Esophagus muscularis mucosa (tissue), 4 donors: ENCODE measurements at regions not wholly inside any gene's neighbourhood (a gene's known extent, or its start where the extent isn't known, plus 50 kb on each side); places are given as distances from the start of the nearest gene placed in this dataset.

Source experiments
- DNase-seq: peaks from one replicate; pipeline ENCODE4 v3.0.0-alpha.2; 2017; ENCODE audit errors: extremely low spot score
- H3K27ac ChIP-seq, 4 donors: fragments of 200-600 bp; sonication (generic); replicated peaks in 1 of 4; 1 replicate in 3 of 4; 2 replicates in 1 of 4; pipeline ENCODE4 v1.5.1; 2016 to 2019; ENCODE audit warnings: mild to moderate bottlenecking in 1 of 4
- H3K27me3 ChIP-seq, 4 donors: fragments of 200-600 bp; sonication (generic); one replicate each; pipeline versions ENCODE4 v1.5.1 to v1.6.0; 2016 to 2019
- H3K36me3 ChIP-seq, 4 donors: fragments of 200-600 bp; sonication (generic); one replicate each; pipeline ENCODE4 v1.5.1; 2016 to 2019
- H3K4me1 ChIP-seq, 4 donors: fragments of 200-600 bp; sonication (generic); one replicate each; pipeline ENCODE4 v1.5.1; 2016 to 2019
- H3K4me3 ChIP-seq, 4 donors: fragments of 200-600 bp; sonication (generic); 1 replicate in 2 of 4; 2 replicates in 2 of 4; pipeline ENCODE4 v1.5.1; 2016 to 2019; ENCODE audit warnings: mild to moderate bottlenecking in 4 of 4, moderate library complexity in 1 of 4
- H3K9me3 ChIP-seq, 4 donors: fragments of 200-600 bp; sonication (generic); 1 replicate in 3 of 4; 2 replicates in 1 of 4; pipeline ENCODE4 v1.5.1; 2016 to 2019
- EP300 ChIP-seq: sonication (generic); formaldehyde crosslinking; IDR thresholded peaks from one replicate; pipeline ENCODE4 v1.6.1; 2017; ENCODE audit warnings: antibody characterized with exemption
- POLR2A ChIP-seq: fragments of 450-650 bp; IDR thresholded peaks from one replicate; pipeline ENCODE4 v1.6.1; 2017; ENCODE audit warnings: antibody characterized with exemption, moderate library complexity, mild to moderate bottlenecking, low read depth
- POLR2AphosphoS5 ChIP-seq, 2 donors: sonication (generic); formaldehyde crosslinking; IDR thresholded peaks; one replicate each; pipeline ENCODE4 v1.6.1; 2017; ENCODE audit warnings: antibody characterized with exemption in 2 of 2
- WGBS: methylation state at CpG from one replicate; pipeline ENCODE4 v1.1.5; 2018; 5-methylcytosine and 5-hydroxymethylcytosine counted together
- intact Hi-C: fragments of 100-400 bp; cut with DNase I; formaldehyde crosslinking; loops from one replicate; pipeline ENCODE4 v1.15.1; 2023
- TF ChIP-seq, protein P1 (sequence below), 3 experiments: fragments of 200-600 bp in 2 of 3; fragments of 450-650 bp in 1 of 3; sonication (generic) in 2 of 3; IDR thresholded peaks; one replicate each; pipeline ENCODE4 v1.5.1; 2017 to 2019; ENCODE audit warnings: antibody characterized with exemption in 3 of 3, mild to moderate bottlenecking in 2 of 3, moderate library complexity in 1 of 3

DNA sequence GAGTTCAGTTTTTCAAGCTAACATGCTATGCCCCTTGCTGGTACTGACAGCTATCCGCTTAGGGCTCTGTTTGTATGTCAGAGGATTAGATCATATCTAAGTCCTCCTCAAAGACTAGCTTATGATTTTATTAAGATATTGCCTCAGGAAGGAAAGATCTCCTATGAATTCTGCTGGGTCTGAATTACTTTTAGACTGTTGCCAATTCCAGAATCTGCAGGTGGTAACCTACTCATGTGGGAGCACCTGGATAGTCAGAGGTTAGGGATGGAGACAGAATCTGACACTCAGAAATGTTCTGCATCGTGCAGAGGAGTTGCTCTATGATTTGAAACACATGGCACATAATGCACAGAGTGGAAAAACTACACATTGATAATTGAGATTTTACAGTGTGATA is 843.4 kb downstream of the SLC6A15 start:
- WGBS = 61% methylated on average over 2 of the region's 2 CpGs
- no peaks in the 10 kb centered on the region for H3K9me3 ChIP-seq
- no peak overlapping the region for H3K4me3 ChIP-seq

DNA sequence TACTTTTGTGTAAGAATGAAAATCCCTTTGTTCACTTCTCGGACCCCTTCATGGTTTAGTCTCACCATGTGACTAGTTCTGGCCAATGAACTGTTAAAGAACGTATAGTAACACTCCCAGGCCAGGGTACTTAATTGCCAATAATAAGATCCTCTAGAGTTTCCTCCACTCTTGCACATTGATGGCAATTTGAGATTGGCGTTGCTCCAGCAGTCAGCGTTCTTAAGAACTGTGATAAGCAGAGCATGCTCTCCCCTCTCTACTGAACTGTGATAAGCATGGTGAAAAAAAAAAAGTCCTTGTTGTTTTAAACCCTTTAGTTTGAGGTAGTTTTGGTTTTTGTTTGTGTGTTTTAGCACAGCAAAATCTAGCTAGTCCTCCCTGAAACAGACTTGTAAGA is 854.5 kb downstream of the SLC6A15 start:
- Histone ChIP-seq H3K27me3 (no peaks in the 10 kb centered on the region), H3K4me3 (no peak overlapping the region), H3K27ac (no peak overlapping the region), H3K9me3 (peaks cover 0 to 4% (median 0%) of the 10 kb centered on the region in 4 donors), H3K4me1 (no peaks in the 10 kb centered on the region), H3K36me3 (no peaks in the 10 kb centered on the region)
- DNase-seq = no peak
- intact Hi-C loops = no loop called here
- TF ChIP-seq POLR2A = no peak
- no peak for TF ChIP-seq POLR2AphosphoS5 (IDR thresholded peaks at IDR 0.05)
- TF ChIP-seq, protein P1, sequence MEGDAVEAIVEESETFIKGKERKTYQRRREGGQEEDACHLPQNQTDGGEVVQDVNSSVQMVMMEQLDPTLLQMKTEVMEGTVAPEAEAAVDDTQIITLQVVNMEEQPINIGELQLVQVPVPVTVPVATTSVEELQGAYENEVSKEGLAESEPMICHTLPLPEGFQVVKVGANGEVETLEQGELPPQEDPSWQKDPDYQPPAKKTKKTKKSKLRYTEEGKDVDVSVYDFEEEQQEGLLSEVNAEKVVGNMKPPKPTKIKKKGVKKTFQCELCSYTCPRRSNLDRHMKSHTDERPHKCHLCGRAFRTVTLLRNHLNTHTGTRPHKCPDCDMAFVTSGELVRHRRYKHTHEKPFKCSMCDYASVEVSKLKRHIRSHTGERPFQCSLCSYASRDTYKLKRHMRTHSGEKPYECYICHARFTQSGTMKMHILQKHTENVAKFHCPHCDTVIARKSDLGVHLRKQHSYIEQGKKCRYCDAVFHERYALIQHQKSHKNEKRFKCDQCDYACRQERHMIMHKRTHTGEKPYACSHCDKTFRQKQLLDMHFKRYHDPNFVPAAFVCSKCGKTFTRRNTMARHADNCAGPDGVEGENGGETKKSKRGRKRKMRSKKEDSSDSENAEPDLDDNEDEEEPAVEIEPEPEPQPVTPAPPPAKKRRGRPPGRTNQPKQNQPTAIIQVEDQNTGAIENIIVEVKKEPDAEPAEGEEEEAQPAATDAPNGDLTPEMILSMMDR (IDR thresholded peaks at IDR 0.05) = no peak
- TF ChIP-seq EP300 = no peak
- WGBS = 75% methylated on average over 4 of the region's 4 CpGs

More for the DNA sequence above, 843.4 kb downstream of the SLC6A15 start:
- intact Hi-C loops = no loop called here
- Histone ChIP-seq H3K4me1 (no peaks in the 10 kb centered on the region), H3K27me3 (no peaks in the 10 kb centered on the region), H3K27ac (no peak overlapping the region), H3K36me3 (no peaks in the 10 kb centered on the region)
- no peak for TF ChIP-seq POLR2AphosphoS5 (IDR thresholded peaks at IDR 0.05)
- TF ChIP-seq EP300 = no peak
- no peak for TF ChIP-seq POLR2A
- TF ChIP-seq, protein P1 (IDR thresholded peaks at IDR 0.05) = no peak
- no peak for DNase-seq

DNA sequence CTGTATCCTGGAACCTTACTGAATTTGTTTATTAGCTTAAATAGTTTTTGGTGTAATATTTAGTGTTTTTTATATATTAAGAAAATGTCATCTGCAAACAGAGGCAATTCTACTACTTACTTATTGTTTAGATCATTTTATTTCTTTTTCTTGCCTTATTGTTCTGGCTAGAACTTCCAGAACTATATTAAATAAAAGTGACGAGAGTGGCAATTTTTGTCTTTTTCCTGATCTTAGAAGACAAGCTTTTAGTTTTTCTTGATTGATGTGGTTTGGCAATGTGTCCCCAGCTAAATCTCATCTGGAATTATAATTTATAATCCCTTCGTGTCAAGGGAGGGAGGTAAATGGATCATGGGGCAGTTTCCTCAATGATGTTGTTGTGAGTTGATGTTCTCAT is 857.8 kb downstream of the SLC6A15 start:
- Histone ChIP-seq H3K27me3 (no peaks in the 10 kb centered on the region), H3K4me1 (no peaks in the 10 kb centered on the region), H3K4me3 (no peak overlapping the region), H3K36me3 (no peaks in the 10 kb centered on the region), H3K27ac (no peak overlapping the region), H3K9me3 (peaks cover 0 to 4% (median 0%) of the 10 kb centered on the region in 4 donors)
- intact Hi-C loops = no loop called here
- 88% methylated on average over 2 of the region's 2 CpGs for WGBS
- no peak for DNase-seq
- TF ChIP-seq POLR2AphosphoS5 (IDR thresholded peaks at IDR 0.05) (no peak), EP300 (no peak), POLR2A (no peak)
- TF ChIP-seq, protein P1 (IDR thresholded peaks at IDR 0.05) = no peak

DNA sequence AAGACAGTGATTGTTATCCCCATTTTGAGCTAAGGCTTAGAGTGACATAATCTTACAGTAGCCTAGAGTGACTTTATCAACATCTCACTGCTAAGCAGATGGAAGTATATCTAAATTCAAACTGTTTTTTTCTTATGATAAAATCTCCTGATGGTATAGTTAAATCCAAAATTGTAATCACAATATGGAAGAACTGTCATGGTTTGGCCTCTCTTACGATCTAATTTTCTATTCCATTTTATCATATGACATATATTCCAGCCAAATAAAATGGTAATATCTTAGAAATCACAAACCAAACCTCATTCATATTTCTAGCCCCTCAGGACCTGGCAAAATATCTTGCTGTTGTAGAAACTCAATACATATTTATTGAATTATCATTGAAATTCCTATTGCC is 864.7 kb downstream of the SLC6A15 start:
- no peak for DNase-seq
- H3K27me3 ChIP-seq = no peaks in the 10 kb centered on the region
- WGBS = 80% methylated on average over 1 of the region's 1 CpG
- H3K27ac ChIP-seq = no peak overlapping the region
- H3K4me1 ChIP-seq = no peaks in the 10 kb centered on the region
- intact Hi-C loops = no loop called here
- no peaks in the 10 kb centered on the region for H3K9me3 ChIP-seq
- H3K36me3 ChIP-seq = no peaks in the 10 kb centered on the region
- TF ChIP-seq POLR2AphosphoS5 (IDR thresholded peaks at IDR 0.05) (no peak), POLR2A (no peak), EP300 (no peak)
- TF ChIP-seq, protein P1 (IDR thresholded peaks at IDR 0.05) = no peak
- no peak overlapping the region for H3K4me3 ChIP-seq

DNA sequence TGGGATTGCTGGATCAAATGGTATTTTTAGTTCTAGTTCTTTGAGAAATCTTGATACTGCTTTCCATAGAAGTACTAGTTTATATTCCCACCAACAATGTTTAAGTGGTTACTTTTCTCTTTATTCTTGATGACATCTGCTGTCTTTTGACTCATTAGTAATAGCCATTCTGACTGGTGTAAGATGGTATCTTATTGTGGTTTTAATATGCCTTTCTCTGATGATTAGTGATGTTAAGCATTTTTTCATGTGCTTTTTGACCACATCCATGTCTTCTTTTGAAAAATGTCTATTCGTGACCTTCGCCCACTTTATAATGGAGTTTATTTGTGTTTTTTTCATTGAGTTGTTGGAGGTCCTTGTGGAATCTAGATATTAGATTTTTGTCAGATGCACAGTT is 865.7 kb downstream of the SLC6A15 start:
- H3K9me3 ChIP-seq = no peaks in the 10 kb centered on the region
- no peak for DNase-seq
- H3K27me3 ChIP-seq = no peaks in the 10 kb centered on the region
- H3K36me3 ChIP-seq = no peaks in the 10 kb centered on the region
- TF ChIP-seq POLR2AphosphoS5 (IDR thresholded peaks at IDR 0.05) (no peak), POLR2A (no peak), EP300 (no peak)
- TF ChIP-seq, protein P1 (IDR thresholded peaks at IDR 0.05) = no peak
- H3K4me1 ChIP-seq = no peaks in the 10 kb centered on the region
- WGBS = 94% methylated on average over 2 of the region's 2 CpGs
- no peak overlapping the region for H3K27ac ChIP-seq
- no peak overlapping the region for H3K4me3 ChIP-seq
- intact Hi-C loops = no loop called here
